ENCODE measurements at regions not wholly inside any gene's neighbourhood (a gene's known extent, or its start where the extent isn't known, plus 50 kb on each side); places are given as distances from the start of the nearest gene placed in this dataset.
"Not testable (repeated sequence)": the region's sequence is repeated elsewhere in the genome, so short reads cannot be mapped to it uniquely, and the experiment has no call there.

DNA sequence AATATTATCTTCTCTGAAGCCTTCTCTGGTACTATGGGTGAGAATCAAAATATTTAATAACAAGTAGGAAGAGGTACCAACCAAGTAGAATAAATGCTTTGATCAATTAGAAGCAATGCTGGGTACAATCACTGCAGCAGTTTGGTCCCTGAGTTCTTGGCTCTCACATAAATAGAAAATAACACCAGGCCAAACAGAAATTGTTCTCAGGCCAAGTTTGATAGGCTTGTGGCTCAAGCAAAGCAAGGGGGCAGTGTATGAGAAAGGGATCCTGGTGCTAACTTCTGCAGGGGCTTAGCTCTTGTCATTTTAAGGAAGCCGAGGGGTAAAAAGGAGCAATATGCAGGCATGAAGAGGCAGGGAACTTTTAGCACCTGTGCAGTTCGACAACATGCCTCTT lies 146.8 kb upstream of the TMEM229A start:
- DNase-seq (ENCODE audit: extremely low read depth, low read depth, low spot score), result no peak

- DNase-seq (ENCODE audit: extremely low read depth, low read depth, low spot score), result no peak
These were observed 145.0 kb upstream of the TMEM229A start for GRCh38 chr7:124177891-124178290.

DNA sequence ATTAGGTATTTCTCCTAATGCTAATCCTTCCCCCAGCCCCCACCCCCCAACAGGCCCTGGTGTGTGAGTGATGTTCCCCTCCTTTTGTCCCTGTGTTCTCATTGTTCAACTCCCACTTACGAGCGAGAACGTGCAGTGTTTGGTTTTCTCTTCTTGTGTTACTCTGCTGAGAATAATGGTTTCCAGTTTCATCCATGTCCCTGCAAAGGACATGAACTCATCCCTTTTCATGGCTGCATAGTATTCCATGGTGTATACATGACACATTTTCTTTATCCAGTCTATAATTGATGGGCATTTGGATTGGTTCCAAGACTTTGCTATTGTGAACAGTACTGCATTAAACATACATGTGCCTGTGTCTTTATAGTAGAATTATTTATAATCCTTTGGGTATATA lies 138.9 kb upstream of the TMEM229A start:
- DNase-seq (ENCODE audit: extremely low read depth, low read depth, low spot score), result not testable (repeated sequence)

- DNase-seq (ENCODE audit: extremely low read depth, low read depth, low spot score), result no peak
These were observed 138.2 kb upstream of the TMEM229A start for GRCh38 chr7:124171068-124171467.

DNA sequence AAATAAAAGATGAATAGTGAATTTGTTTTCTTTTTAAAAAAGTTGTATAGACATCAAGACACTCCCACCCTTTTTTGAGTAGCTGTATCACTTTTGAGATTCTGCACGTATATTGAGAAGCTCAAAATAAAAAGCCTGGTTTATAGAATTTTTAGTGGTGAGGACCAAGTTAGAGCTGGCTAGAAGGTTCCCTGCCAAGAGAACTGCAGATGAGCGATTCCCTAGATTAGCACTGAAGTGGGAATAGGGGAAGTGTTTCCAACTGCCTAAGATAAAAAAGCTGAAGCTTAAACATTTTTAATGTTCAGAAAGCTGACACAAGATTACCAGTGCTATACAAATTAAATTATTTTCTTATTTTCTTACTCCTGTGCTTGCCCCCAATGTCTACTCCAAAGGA lies 135.7 kb upstream of the TMEM229A start:
- no peak for DNase-seq (ENCODE audit: extremely low read depth, low read depth, low spot score)

GRCh38 chr7:124162667-124163066 lies 129.8 kb upstream of the TMEM229A start:
- no peak for DNase-seq (ENCODE audit: extremely low read depth, low read depth, low spot score)

- DNase-seq (ENCODE audit: extremely low read depth, low read depth, low spot score), result peak; percentile 16
These were observed 122.7 kb upstream of the TMEM229A start for GRCh38 chr7:124155432-124156022.

- no peak for DNase-seq (ENCODE audit: extremely low read depth, low read depth, low spot score)
These were observed 120.2 kb upstream of the TMEM229A start for GRCh38 chr7:124152859-124153692.

DNA sequence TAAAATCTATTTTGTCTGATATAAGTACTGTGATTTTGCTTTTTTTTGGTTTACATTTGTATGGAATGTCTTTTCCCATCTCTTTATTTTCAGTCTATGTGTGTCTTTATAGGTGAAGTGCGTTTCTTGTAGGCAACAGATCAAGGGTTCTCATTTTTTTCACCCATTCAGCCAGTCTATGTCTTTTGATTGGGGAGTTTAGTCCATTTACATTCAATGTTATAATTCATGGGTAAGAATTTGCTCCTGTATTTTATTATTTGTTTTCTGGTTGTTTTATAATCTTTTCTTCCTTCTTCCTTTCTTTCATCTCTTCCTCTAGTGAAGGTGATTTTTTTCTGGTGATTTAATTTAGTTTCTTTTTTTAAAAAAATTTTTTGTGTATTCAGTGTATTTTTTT lies 104.8 kb upstream of the TMEM229A start:
- DNase-seq (ENCODE audit: extremely low read depth, low read depth, low spot score), result no peak

- DNase-seq (ENCODE audit: extremely low read depth, low read depth, low spot score), result no peak
These were observed 91.3 kb upstream of the TMEM229A start for GRCh38 chr7:124124201-124124600.

DNA sequence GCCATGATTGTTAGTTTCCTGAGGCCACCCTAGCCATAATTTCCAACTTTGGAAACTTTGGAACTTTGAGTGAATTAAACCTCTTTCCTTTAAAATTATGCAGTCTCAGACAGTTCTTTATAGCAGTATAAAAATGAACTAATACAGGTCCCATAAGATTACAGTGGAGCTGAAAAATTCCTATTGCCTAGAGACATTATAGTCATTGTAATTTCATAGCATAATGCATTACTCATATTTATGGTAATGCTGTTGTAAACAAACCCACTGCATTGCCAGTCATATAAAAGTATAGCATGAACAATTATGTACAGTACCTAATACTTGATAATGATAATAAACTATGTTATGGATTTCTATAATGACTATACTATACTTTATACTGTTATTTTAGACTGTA lies 88.0 kb upstream of the TMEM229A start:
- DNase-seq (ENCODE audit: extremely low read depth, low read depth, low spot score), result no peak

DNA sequence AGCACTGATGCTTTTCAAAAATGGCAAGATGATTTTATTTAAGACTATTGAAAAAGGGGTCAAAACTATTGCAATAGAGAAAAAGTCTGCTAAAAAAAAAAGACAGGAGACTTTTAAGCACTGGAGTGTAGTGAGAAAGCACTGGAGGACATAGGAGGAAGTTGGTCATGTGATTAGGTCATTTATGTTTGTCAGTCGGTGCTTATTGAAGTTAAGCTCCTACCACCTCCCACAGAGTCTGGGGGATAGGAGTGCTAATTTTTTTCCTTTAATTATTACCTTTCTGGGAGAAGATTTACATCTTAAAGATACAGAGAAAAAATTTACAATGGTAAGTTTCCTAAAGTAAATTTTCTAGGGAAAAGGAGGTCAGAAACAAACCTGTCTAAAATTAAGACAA lies 80.2 kb upstream of the TMEM229A start:
- DNase-seq (ENCODE audit: extremely low read depth, low read depth, low spot score), result no peak

- no peak for DNase-seq (ENCODE audit: extremely low read depth, low read depth, low spot score)
These were observed 73.7 kb upstream of the TMEM229A start for GRCh38 chr7:124106575-124106974.

- no peak for DNase-seq (ENCODE audit: extremely low read depth, low read depth, low spot score)
These were observed 68.4 kb upstream of the TMEM229A start for GRCh38 chr7:124101173-124101768.

DNA sequence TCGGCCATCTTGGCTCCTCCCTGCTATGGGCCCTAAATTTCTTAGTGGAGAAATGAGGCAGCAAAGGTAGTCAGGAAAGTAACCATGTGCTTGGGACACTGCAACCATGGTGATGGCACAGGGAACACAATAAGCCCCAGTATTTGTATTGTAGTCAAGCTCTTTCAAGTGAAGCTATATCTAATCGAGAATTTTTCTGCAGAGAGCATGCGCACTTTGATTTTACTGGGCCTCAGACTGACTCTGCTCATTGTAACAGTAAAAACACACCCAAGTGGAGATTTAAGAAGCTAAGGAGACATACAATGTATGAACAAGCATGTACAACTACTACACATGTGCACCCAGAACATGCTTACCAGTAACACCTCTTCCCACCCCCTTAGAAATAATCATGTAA lies 67.3 kb upstream of the TMEM229A start:
- no peak for DNase-seq (ENCODE audit: extremely low read depth, low read depth, low spot score)

- not testable (repeated sequence) for DNase-seq (ENCODE audit: extremely low read depth, low read depth, low spot score)
These were observed 66.7 kb upstream of the TMEM229A start for GRCh38 chr7:124099585-124099984.

GRCh38 chr7:124089621-124090020 lies 56.8 kb upstream of the TMEM229A start:
- no peak for DNase-seq (ENCODE audit: extremely low read depth, low read depth, low spot score)

DNA sequence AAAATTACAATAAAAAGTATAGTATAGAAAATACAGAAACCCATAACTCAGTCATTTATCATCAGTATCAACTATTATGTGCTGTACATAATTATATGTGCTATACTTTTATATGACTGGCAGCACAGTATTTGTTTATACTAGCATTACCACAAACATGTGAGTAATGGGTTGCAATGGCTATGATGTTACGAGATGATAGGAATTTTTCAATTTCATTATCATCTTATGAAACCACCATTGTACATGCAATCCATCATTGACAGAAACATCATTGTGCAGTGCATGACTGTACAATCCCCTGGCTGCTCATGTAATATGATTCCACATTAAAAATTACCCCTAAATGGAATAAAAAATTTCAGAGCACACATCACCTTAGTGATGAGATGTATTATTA lies 55.7 kb upstream of the TMEM229A start:
- no peak for DNase-seq (ENCODE audit: extremely low read depth, low read depth, low spot score)

GRCh38 chr7:124086843-124087242 lies 54.0 kb upstream of the TMEM229A start:
- no peak for DNase-seq (ENCODE audit: extremely low read depth, low read depth, low spot score)

DNA sequence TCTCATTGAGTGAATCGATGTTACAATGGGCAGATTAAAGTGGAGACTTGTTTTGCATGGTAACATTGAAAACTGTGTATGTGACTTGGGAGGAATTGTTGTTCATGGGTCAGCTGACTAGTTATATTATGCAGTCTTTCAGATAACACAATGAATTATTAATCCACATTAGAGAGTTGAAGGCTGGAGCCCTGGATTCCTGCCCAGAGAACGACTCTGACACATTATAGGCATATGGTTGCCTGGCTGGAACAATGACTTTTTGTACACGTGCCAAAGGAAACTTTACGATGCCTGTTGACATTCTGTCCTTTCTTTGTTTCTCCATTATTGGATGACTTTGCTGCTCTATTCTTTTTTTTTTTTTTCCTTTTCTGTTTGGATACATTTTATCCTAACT lies 52.3 kb upstream of the TMEM229A start:
- DNase-seq (ENCODE audit: extremely low read depth, low read depth, low spot score), result peak; percentile 39

- no peak for DNase-seq (ENCODE audit: extremely low read depth, low read depth, low spot score)
These were observed 51.2 kb upstream of the TMEM229A start for GRCh38 chr7:124084024-124084423.
